DOHH2 (cell line): ENCODE measurements at regions not wholly inside any gene's neighbourhood (a gene's known extent, or its start where the extent isn't known, plus 50 kb on each side); places are given as distances from the start of the nearest gene placed in this dataset.
"Not testable (repeated sequence)": the region's sequence is repeated elsewhere in the genome, so short reads cannot be mapped to it uniquely, and the experiment has no call there.

Experiments used
- EZH2phosphoT487 ChIP-seq: fragments of 200-600 bp; sonication (generic); IDR thresholded peaks from 2 replicates; pipeline ENCODE4 v1.6.1; 2017; ENCODE audit warnings: borderline replicate concordance, mild to moderate bottlenecking, antibody characterized with exemption, low read length, moderate library complexity, mixed read lengths
- TF ChIP-seq, protein P1 (sequence below): fragments of 200-600 bp; sonication (generic); IDR thresholded peaks from one replicate; pipeline ENCODE4 v1.5.1; 2014; ENCODE audit warnings: antibody characterized with exemption, mild to moderate bottlenecking, low read depth, low read length; ENCODE audit not compliant: poor library complexity, severe bottlenecking

DNA sequence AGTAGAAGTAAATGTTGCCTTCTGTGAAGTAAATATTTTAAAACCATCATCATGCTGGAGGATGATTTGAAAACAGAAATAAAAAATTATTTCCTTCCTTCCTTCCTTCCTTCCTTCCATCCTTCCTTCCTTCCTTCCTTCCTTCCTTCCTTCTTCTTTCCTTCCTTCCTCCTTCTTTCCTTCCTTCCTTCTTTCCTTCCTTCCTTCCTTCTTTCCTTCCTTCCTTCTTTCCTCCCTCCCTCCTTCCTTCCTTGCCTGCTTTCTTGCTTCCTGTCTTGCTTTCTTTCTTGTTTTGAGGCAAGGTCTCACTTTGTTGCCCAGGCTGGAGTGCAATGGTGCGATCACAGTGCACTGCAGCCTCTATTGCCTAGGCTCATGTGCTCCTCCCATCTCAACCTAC lies 223.7 kb downstream of the LRRK2 start:
- not testable (repeated sequence) for TF ChIP-seq EZH2phosphoT487
- TF ChIP-seq, protein P1, sequence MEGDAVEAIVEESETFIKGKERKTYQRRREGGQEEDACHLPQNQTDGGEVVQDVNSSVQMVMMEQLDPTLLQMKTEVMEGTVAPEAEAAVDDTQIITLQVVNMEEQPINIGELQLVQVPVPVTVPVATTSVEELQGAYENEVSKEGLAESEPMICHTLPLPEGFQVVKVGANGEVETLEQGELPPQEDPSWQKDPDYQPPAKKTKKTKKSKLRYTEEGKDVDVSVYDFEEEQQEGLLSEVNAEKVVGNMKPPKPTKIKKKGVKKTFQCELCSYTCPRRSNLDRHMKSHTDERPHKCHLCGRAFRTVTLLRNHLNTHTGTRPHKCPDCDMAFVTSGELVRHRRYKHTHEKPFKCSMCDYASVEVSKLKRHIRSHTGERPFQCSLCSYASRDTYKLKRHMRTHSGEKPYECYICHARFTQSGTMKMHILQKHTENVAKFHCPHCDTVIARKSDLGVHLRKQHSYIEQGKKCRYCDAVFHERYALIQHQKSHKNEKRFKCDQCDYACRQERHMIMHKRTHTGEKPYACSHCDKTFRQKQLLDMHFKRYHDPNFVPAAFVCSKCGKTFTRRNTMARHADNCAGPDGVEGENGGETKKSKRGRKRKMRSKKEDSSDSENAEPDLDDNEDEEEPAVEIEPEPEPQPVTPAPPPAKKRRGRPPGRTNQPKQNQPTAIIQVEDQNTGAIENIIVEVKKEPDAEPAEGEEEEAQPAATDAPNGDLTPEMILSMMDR, result not testable (repeated sequence)
